Testis (tissue), 2 donors: ENCODE measurements at regions not wholly inside any gene's neighbourhood (a gene's known extent, or its start where the extent isn't known, plus 50 kb on each side); places are given as distances from the start of the nearest gene placed in this dataset.

Source experiments
- POLR2A ChIP-seq: fragments of 450-650 bp; IDR thresholded peaks from one replicate; pipeline ENCODE4 v1.6.1; 2017; ENCODE audit warnings: antibody characterized with exemption, mild to moderate bottlenecking, moderate library complexity
- TF ChIP-seq, protein P1 (sequence below), 3 experiments: fragments of 450-650 bp in 2 of 3; fragments of 200-600 bp in 1 of 3; sonication (generic) in 1 of 3; IDR thresholded peaks; one replicate each; pipeline ENCODE4 v1.5.1; 2016 to 2019; ENCODE audit warnings: antibody characterized with exemption in 3 of 3, mild to moderate bottlenecking in 2 of 3, moderate library complexity in 1 of 3

DNA sequence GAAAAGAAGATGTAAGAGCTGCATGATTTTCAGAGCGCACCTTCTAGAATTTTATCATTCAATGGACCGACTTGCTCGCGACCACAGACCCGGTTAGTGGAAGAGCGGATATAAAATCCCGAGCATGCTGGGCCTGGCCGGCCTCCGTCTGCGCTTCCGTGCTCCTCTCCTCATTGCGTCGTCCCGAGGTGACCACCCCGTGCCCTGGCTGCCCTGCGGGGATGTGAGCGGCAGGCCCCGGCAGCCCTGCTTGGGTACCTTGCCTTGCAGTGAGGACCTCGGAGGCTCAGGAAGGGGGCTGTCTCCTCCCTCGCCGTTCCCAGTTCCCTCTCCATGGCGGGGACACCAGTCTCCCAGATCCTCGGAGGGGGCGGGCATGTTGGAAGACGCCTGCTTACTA, 330.9 kb upstream of the SHH start:
- TF ChIP-seq, protein P1, sequence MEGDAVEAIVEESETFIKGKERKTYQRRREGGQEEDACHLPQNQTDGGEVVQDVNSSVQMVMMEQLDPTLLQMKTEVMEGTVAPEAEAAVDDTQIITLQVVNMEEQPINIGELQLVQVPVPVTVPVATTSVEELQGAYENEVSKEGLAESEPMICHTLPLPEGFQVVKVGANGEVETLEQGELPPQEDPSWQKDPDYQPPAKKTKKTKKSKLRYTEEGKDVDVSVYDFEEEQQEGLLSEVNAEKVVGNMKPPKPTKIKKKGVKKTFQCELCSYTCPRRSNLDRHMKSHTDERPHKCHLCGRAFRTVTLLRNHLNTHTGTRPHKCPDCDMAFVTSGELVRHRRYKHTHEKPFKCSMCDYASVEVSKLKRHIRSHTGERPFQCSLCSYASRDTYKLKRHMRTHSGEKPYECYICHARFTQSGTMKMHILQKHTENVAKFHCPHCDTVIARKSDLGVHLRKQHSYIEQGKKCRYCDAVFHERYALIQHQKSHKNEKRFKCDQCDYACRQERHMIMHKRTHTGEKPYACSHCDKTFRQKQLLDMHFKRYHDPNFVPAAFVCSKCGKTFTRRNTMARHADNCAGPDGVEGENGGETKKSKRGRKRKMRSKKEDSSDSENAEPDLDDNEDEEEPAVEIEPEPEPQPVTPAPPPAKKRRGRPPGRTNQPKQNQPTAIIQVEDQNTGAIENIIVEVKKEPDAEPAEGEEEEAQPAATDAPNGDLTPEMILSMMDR (IDR thresholded peaks at IDR 0.05): no peak
- TF ChIP-seq POLR2A: no peak
